PC-9 (cell line): ENCODE measurements at regions not wholly inside any gene's neighbourhood (a gene's known extent, or its start where the extent isn't known, plus 50 kb on each side); places are given as distances from the start of the nearest gene placed in this dataset.

Source experiments
- BruUV-seq: library from RNA; stranded (reverse); fragments of 400-500 nt; replicated peaks from 2 replicates; lab custom pipeline; 2021; lab: Mats Ljungman, UMichigan
- CTCF ChIA-PET: fragments of 300-600 bp; sonication (Branson Sonifier 250); formaldehyde crosslinking; loops from one replicate; lab custom pipeline; 2022; ENCODE audit warnings: antibody characterized with exemption; lab: Charles Lee
- POLR2A ChIA-PET: fragments of 300-600 bp; sonication (Branson Sonifier 250); formaldehyde crosslinking; loops from one replicate; lab custom pipeline; 2022; ENCODE audit warnings: antibody characterized with exemption; ENCODE audit not compliant: unreplicated experiment; lab: Charles Lee
- DNase-seq, 2 experiments: peaks; one replicate each; pipeline versions ENCODE4 v3.0.0 to v3.0.0-alpha.2; 2015 to 2022; ENCODE audit warnings: mixed read lengths in 1 of 2
- H2AFZ ChIP-seq: fragments of 200-600 bp; sonication (generic); 2 replicates; pipeline ENCODE4 v1.8.1; 2017; ENCODE audit warnings: antibody characterized with exemption
- H3F3A ChIP-seq: fragments of 200-600 bp; sonication (generic); 2 replicates; pipeline ENCODE4 v1.8.1; 2017; ENCODE audit warnings: antibody characterized with exemption, mild to moderate bottlenecking, low read depth; ENCODE audit not compliant: insufficient read depth
- H3K27ac ChIP-seq: fragments of 200-600 bp; sonication (generic); 2 replicates; pipeline ENCODE4 v1.6.1; 2016; ENCODE audit warnings: mixed run types
- H3K27me3 ChIP-seq: fragments of 200-600 bp; sonication (generic); 2 replicates; pipeline ENCODE4 v1.6.1; 2016; ENCODE audit warnings: low read depth, mixed run types; ENCODE audit not compliant: insufficient read depth
- H3K36me3 ChIP-seq: fragments of 200-600 bp; sonication (generic); 2 replicates; pipeline ENCODE4 v1.6.1; 2016; ENCODE audit warnings: low read depth, mixed run types
- H3K4me1 ChIP-seq: fragments of 200-600 bp; sonication (generic); replicated peaks from 2 replicates; pipeline ENCODE4 v1.6.1; 2016; ENCODE audit warnings: mixed run types; ENCODE audit not compliant: insufficient read depth
- H3K4me2 ChIP-seq: fragments of 200-600 bp; sonication (generic); 2 replicates; pipeline ENCODE4 v1.6.1; 2017; ENCODE audit warnings: mixed run types
- H3K4me3 ChIP-seq: fragments of 200-600 bp; sonication (generic); 2 replicates; pipeline ENCODE4 v1.6.1; 2016; ENCODE audit warnings: mixed run types
- H3K79me2 ChIP-seq: fragments of 200-600 bp; sonication (generic); 2 replicates; pipeline ENCODE4 v1.6.1; 2017; ENCODE audit warnings: low read depth, mixed run types
- H3K9me2 ChIP-seq: fragments of 200-600 bp; sonication (generic); 2 replicates; pipeline ENCODE4 v1.8.1; 2017; ENCODE audit warnings: mild to moderate bottlenecking; ENCODE audit not compliant: insufficient read depth
- H3K9me3 ChIP-seq: fragments of 200-600 bp; sonication (generic); 2 replicates; pipeline ENCODE4 v1.8.1; 2016; ENCODE audit warnings: low read depth; ENCODE audit not compliant: insufficient read depth
- H4K20me1 ChIP-seq: fragments of 200-600 bp; sonication (generic); 2 replicates; pipeline ENCODE4 v1.8.1; 2017; ENCODE audit not compliant: insufficient read depth
- EZH2 ChIP-seq: fragments of 200-600 bp; sonication (generic); IDR thresholded peaks from 2 replicates; pipeline ENCODE4 v1.8.0; 2017; ENCODE audit warnings: antibody characterized with exemption, low read depth
- intact Hi-C: fragments of 100-400 bp; cut with micrococcal nuclease; formaldehyde crosslinking; loops from one replicate; pipeline ENCODE4 v1.10.0; 2022; ENCODE audit not compliant: unreplicated experiment
- TF ChIP-seq, protein P1 (sequence below): fragments of 200-600 bp; sonication (generic); conservative IDR thresholded peaks from 2 replicates; pipeline ENCODE4 v1.6.1; 2017; ENCODE audit warnings: mixed run types, antibody characterized with exemption, mild to moderate bottlenecking, moderate library complexity

DNA sequence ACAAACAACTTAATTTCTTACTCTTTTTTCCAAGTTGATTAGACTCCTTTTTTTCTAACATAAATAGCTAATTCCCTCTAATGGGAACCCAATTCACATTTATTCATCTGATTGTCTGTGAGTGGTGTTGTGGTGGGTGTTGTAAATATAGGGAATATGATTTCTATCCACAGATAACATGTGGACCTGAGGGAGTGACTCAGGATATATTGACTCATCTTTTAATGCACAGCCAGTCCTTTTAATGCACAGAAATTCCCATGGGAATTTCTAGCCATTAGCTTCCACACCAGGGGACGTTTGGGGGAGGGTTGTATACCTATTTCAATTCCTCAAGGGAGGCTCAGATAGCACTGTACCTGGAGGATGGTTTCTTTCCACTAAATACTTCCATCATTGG, 1339.6 kb upstream of the LRRTM1 start:
- Histone ChIP-seq H3K9me3 (no peaks in the 10 kb centered on the region), H3K27ac (no peak overlapping the region), H3K4me1 (no peaks in the 10 kb centered on the region), H4K20me1 (no peaks in the 10 kb centered on the region), H3K27me3 (no peaks in the 10 kb centered on the region), H3K36me3 (no peaks in the 10 kb centered on the region), H3F3A (no peaks in the 10 kb centered on the region), H3K9me2 (no peaks in the 10 kb centered on the region), H3K4me2 (no peak overlapping the region), H3K79me2 (no peaks in the 10 kb centered on the region), H3K4me3 (no peak overlapping the region), H2AFZ (no peak overlapping the region)
- no TSS peak for BruUV-seq
- POLR2A ChIA-PET: no interaction called here
- no peak for TF ChIP-seq EZH2
- CTCF ChIA-PET: no interaction called here
- intact Hi-C loops: loop anchor here (5.0 kb wide), 1 partner anchor 42 kb away; no protein-coding TSS in a partner anchor
- no peak for DNase-seq

DNA sequence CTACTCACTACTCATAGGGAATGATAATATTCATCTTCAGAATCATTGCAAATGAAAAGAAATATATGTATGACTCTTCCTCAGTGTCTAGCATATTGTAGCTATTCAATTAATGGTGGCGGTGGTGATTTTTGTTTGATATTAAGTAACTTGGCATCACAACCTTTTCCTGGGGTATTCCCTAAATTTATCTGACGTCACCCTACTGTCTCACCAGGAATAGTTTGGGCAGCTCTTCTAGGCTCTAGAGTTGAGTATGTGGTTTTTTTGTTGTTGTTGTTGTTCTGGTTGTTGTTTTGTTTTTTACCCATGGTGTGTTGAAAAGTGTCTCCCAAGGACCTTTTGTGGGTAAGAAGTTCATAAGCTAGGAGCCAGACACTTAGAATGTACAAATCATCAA, 1320.3 kb upstream of the LRRTM1 start:
- Histone ChIP-seq H3F3A (no peaks in the 10 kb centered on the region), H3K4me2 (no peak overlapping the region), H2AFZ (no peak overlapping the region), H3K4me3 (no peak overlapping the region), H3K27me3 (no peaks in the 10 kb centered on the region), H3K9me3 (no peaks in the 10 kb centered on the region), H3K79me2 (no peaks in the 10 kb centered on the region), H3K4me1 (no peaks in the 10 kb centered on the region), H3K36me3 (no peaks in the 10 kb centered on the region), H4K20me1 (no peaks in the 10 kb centered on the region; the same call in 1 of the 2 replicates), H3K9me2 (no peaks in the 10 kb centered on the region), H3K27ac (no peak overlapping the region)
- ChIA-PET POLR2A (no interaction called here), CTCF (no interaction called here)
- DNase-seq: no peak
- intact Hi-C loops: no loop called here
- BruUV-seq: no TSS peak
- TF ChIP-seq, protein P1, sequence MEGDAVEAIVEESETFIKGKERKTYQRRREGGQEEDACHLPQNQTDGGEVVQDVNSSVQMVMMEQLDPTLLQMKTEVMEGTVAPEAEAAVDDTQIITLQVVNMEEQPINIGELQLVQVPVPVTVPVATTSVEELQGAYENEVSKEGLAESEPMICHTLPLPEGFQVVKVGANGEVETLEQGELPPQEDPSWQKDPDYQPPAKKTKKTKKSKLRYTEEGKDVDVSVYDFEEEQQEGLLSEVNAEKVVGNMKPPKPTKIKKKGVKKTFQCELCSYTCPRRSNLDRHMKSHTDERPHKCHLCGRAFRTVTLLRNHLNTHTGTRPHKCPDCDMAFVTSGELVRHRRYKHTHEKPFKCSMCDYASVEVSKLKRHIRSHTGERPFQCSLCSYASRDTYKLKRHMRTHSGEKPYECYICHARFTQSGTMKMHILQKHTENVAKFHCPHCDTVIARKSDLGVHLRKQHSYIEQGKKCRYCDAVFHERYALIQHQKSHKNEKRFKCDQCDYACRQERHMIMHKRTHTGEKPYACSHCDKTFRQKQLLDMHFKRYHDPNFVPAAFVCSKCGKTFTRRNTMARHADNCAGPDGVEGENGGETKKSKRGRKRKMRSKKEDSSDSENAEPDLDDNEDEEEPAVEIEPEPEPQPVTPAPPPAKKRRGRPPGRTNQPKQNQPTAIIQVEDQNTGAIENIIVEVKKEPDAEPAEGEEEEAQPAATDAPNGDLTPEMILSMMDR: no peak
- no peak for TF ChIP-seq EZH2

GRCh38 chr2:81600088-81600487, 1295.5 kb upstream of the LRRTM1 start:
- Histone ChIP-seq H3F3A (no peaks in the 10 kb centered on the region), H3K9me3 (no peaks in the 10 kb centered on the region), H3K36me3 (no peaks in the 10 kb centered on the region), H3K79me2 (no peaks in the 10 kb centered on the region), H4K20me1 (no peaks in the 10 kb centered on the region), H3K9me2 (no peaks in the 10 kb centered on the region), H3K4me1 (no peaks in the 10 kb centered on the region), H3K27me3 (no peaks in the 10 kb centered on the region), H3K4me3 (no peak overlapping the region), H3K4me2 (no peak overlapping the region), H3K27ac (no peak overlapping the region), H2AFZ (no peak overlapping the region)
- ChIA-PET POLR2A (no interaction called here), CTCF (no interaction called here)
- no TSS peak for BruUV-seq
- no peak for DNase-seq
- no peak for TF ChIP-seq EZH2
- TF ChIP-seq, protein P1: no peak
- intact Hi-C loops: loop anchor here (5.0 kb wide), 1 partner anchor 42 kb away; no protein-coding TSS in a partner anchor

GRCh38 chr2:81598453-81598852, 1293.9 kb upstream of the LRRTM1 start:
- POLR2A ChIA-PET: no interaction called here
- no TSS peak for BruUV-seq

More at GRCh38 chr2:81598453-81598852, 1293.9 kb upstream of the LRRTM1 start:
- CTCF ChIA-PET: no interaction called here
- H2AFZ ChIP-seq: no peak overlapping the region
- no peaks in the 10 kb centered on the region for H3K36me3 ChIP-seq
- no peak for TF ChIP-seq EZH2
- TF ChIP-seq, protein P1: no peak
- no peaks in the 10 kb centered on the region for H3K9me2 ChIP-seq
- no peak overlapping the region for H3K27ac ChIP-seq
- H3K4me1 ChIP-seq: no peaks in the 10 kb centered on the region
- no peaks in the 10 kb centered on the region for H3K79me2 ChIP-seq
- H3K4me3 ChIP-seq: no peak overlapping the region
- H4K20me1 ChIP-seq: no peaks in the 10 kb centered on the region
- no peaks in the 10 kb centered on the region for H3F3A ChIP-seq
- H3K27me3 ChIP-seq: no peaks in the 10 kb centered on the region
- no peaks in the 10 kb centered on the region for H3K9me3 ChIP-seq
- intact Hi-C loops: no loop called here
- DNase-seq: peak; percentile 6 to 37
- no peak overlapping the region for H3K4me2 ChIP-seq
